ENCODE measurements at regions not wholly inside any gene's neighbourhood (a gene's known extent, or its start where the extent isn't known, plus 50 kb on each side); places are given as distances from the start of the nearest gene placed in this dataset.
"Not testable (repeated sequence)": the region's sequence is repeated elsewhere in the genome, so short reads cannot be mapped to it uniquely, and the experiment has no call there.

GRCh38 chr22:48083502-48083901 lies 1321.1 kb downstream of the TBC1D22A start:
- DNase-seq (ENCODE audit: missing footprints), result no peak
- ATAC-seq, result no peak
- intact Hi-C loops (cut with DNase I), result no loop called here

GRCh38 chr22:48082284-48082683 lies 1319.8 kb downstream of the TBC1D22A start:
- ATAC-seq (no peak), DNase-seq (ENCODE audit: missing footprints) (no peak)
- intact Hi-C loops (cut with DNase I), result no loop called here

- ATAC-seq (no peak), DNase-seq (ENCODE audit: missing footprints) (no peak)
- intact Hi-C loops (cut with DNase I), result no loop called here
These were observed 1318.8 kb downstream of the TBC1D22A start for GRCh38 chr22:48081281-48081680.

GRCh38 chr22:48080316-48081165 lies 1318.1 kb downstream of the TBC1D22A start:
- no peak for ATAC-seq
- no peak for DNase-seq (ENCODE audit: missing footprints)
- intact Hi-C loops (cut with DNase I), result no loop called here

GRCh38 chr22:48079505-48080290 lies 1317.2 kb downstream of the TBC1D22A start:
- ATAC-seq (no peak), DNase-seq (ENCODE audit: missing footprints) (no peak)
- intact Hi-C loops (cut with DNase I), result no loop called here

- intact Hi-C loops (cut with DNase I), result no loop called here
- no peak for DNase-seq (ENCODE audit: missing footprints)
- no peak for ATAC-seq
These were observed 1316.4 kb downstream of the TBC1D22A start for GRCh38 chr22:48078825-48079224.

- ATAC-seq (no peak), DNase-seq (ENCODE audit: missing footprints) (no peak)
- intact Hi-C loops (cut with DNase I), result no loop called here
These were observed 1315.2 kb downstream of the TBC1D22A start for GRCh38 chr22:48077699-48078098.

GRCh38 chr22:48076008-48076407 lies 1313.6 kb downstream of the TBC1D22A start:
- intact Hi-C loops (cut with DNase I), result no loop called here
- ATAC-seq (no peak), DNase-seq (ENCODE audit: missing footprints) (no peak)

GRCh38 chr22:48075604-48076003 lies 1313.2 kb downstream of the TBC1D22A start:
- intact Hi-C loops (cut with DNase I), result no loop called here
- DNase-seq (ENCODE audit: missing footprints), result no peak
- ATAC-seq, result no peak

GRCh38 chr22:48072777-48073176 lies 1310.3 kb downstream of the TBC1D22A start:
- intact Hi-C loops (cut with DNase I), result no loop called here
- ATAC-seq (no peak), DNase-seq (ENCODE audit: missing footprints) (no peak)

GRCh38 chr22:48071828-48072227 lies 1309.4 kb downstream of the TBC1D22A start:
- no peak for DNase-seq (ENCODE audit: missing footprints)
- no peak for ATAC-seq
- intact Hi-C loops (cut with DNase I), result no loop called here

- no peak for DNase-seq (ENCODE audit: missing footprints)
- no peak for ATAC-seq
- intact Hi-C loops (cut with DNase I), result no loop called here
These were observed 1308.9 kb downstream of the TBC1D22A start for GRCh38 chr22:48071305-48071704.

GRCh38 chr22:48070760-48071159 lies 1308.3 kb downstream of the TBC1D22A start:
- intact Hi-C loops (cut with DNase I), result no loop called here
- ATAC-seq (no peak), DNase-seq (ENCODE audit: missing footprints) (no peak)

- intact Hi-C loops (cut with DNase I), result no loop called here
- DNase-seq (ENCODE audit: missing footprints) (no peak), ATAC-seq (no peak)
These were observed 1307.6 kb downstream of the TBC1D22A start for GRCh38 chr22:48070083-48070482.

- ATAC-seq (no peak), DNase-seq (ENCODE audit: missing footprints) (no peak)
- intact Hi-C loops (cut with DNase I), result no loop called here
These were observed 1306.8 kb downstream of the TBC1D22A start for GRCh38 chr22:48069256-48069655.

GRCh38 chr22:48068323-48068885 lies 1306.0 kb downstream of the TBC1D22A start:
- intact Hi-C loops (cut with DNase I), result no loop called here
- ATAC-seq (no peak), DNase-seq (ENCODE audit: missing footprints) (no peak)

GRCh38 chr22:48065892-48066291 lies 1303.4 kb downstream of the TBC1D22A start:
- intact Hi-C loops (cut with DNase I), result no loop called here
- no peak for ATAC-seq
- DNase-seq (ENCODE audit: missing footprints), result no peak

- DNase-seq (ENCODE audit: missing footprints) (no peak), ATAC-seq (no peak)
- intact Hi-C loops (cut with DNase I), result no loop called here
These were observed 1299.3 kb downstream of the TBC1D22A start for GRCh38 chr22:48061726-48062125.

- DNase-seq (ENCODE audit: missing footprints) (no peak), ATAC-seq (no peak)
- intact Hi-C loops (cut with DNase I), result no loop called here
These were observed 1297.8 kb downstream of the TBC1D22A start for GRCh38 chr22:48060266-48060665.

GRCh38 chr22:48059521-48059920 lies 1297.1 kb downstream of the TBC1D22A start:
- ATAC-seq; DNase-seq (ENCODE audit: missing footprints); intact Hi-C loops (cut with DNase I): not testable (repeated sequence)

Data from Right ventricle myocardium inferior (tissue), 1 donor.